IMR-90 (cell line): ENCODE measurements at regions not wholly inside any gene's neighbourhood (a gene's known extent, or its start where the extent isn't known, plus 50 kb on each side); places are given as distances from the start of the nearest gene placed in this dataset.

Experiments used
- ATAC-seq: fragments of 200-7000 bp; cut with Tn5 transposase; 2 replicates; pipeline ENCODE4 v1.9.1; 2020; ENCODE audit warnings: low read depth, mild to moderate bottlenecking, moderate library complexity
- BruUV-seq: library from RNA; stranded (reverse); fragments of 400-500 nt; replicated peaks from 2 replicates; lab custom pipeline; 2021; lab: Mats Ljungman, UMichigan
- CTCF ChIA-PET: fragments of 300-600 bp; formaldehyde crosslinking; extraction: SDS; loops from one replicate; lab custom pipeline; 2021; ENCODE audit warnings: antibody characterized with exemption; lab: Yijun Ruan, JAX
- POLR2A ChIA-PET: fragments of 300-600 bp; sonication (Branson Sonifier 250); formaldehyde crosslinking; loops from one replicate; lab custom pipeline; 2022; ENCODE audit warnings: antibody characterized with exemption; ENCODE audit not compliant: unreplicated experiment; lab: Charles Lee
- DNase-seq: peaks from one replicate; pipeline ENCODE4 v3.0.0; 2013
- H2AFZ ChIP-seq: replicated peaks from 2 replicates; pipeline ENCODE3; 2013; ENCODE audit warnings: low read length, mild to moderate bottlenecking; ENCODE audit not compliant: poor library complexity
- H2AK5ac ChIP-seq: 2 replicates; pipeline ENCODE4 v1.6.1; 2013; ENCODE audit warnings: low read depth, low read length, inconsistent platforms
- H2AK9ac ChIP-seq: replicated peaks from 2 replicates; pipeline ENCODE3; 2013; ENCODE audit warnings: mild to moderate bottlenecking, low read depth, low read length, moderate library complexity; ENCODE audit not compliant: poor library complexity
- H2BK120ac ChIP-seq: 2 replicates; pipeline ENCODE4 v1.6.1; 2013; ENCODE audit warnings: low read depth, low read length, inconsistent platforms
- H2BK15ac ChIP-seq: 3 replicates; pipeline ENCODE4 v1.6.1; 2013; ENCODE audit warnings: low read depth, low read length, inconsistent platforms
- H2BK20ac ChIP-seq: 2 replicates; pipeline ENCODE4 v1.6.1; 2013; ENCODE audit warnings: low read depth, mild to moderate bottlenecking, inconsistent platforms, low read length, moderate library complexity
- H2BK5ac ChIP-seq: 2 replicates; pipeline ENCODE4 v1.6.1; 2013; ENCODE audit warnings: mild to moderate bottlenecking, low read depth, low read length, inconsistent platforms; ENCODE audit not compliant: poor library complexity, severe bottlenecking
- H3K14ac ChIP-seq: replicated peaks from 2 replicates; pipeline ENCODE4 v1.6.1; 2013; ENCODE audit warnings: low read depth, low read length, inconsistent platforms
- H3K18ac ChIP-seq: 2 replicates; pipeline ENCODE4 v1.6.1; 2013; ENCODE audit warnings: low read depth, low read length, control low read depth
- H3K23ac ChIP-seq: 2 replicates; pipeline ENCODE4 v1.6.1; 2013; ENCODE audit warnings: low read depth, low read length, inconsistent platforms
- H3K27ac ChIP-seq: 2 replicates; pipeline ENCODE4 v1.5.1; 2013; ENCODE audit warnings: mild to moderate bottlenecking, control low read depth, low read length; ENCODE audit not compliant: insufficient read depth
- H3K27me3 ChIP-seq: 2 replicates; pipeline ENCODE4 v1.6.1; 2013; ENCODE audit warnings: low read length; ENCODE audit not compliant: control insufficient read depth, insufficient read depth
- H3K36me3 ChIP-seq: 2 replicates; pipeline ENCODE4 v1.6.1; 2013; ENCODE audit warnings: low read length, mixed read lengths; ENCODE audit not compliant: control insufficient read depth, insufficient read depth
- H3K4ac ChIP-seq: 2 replicates; pipeline ENCODE4 v1.6.1; 2013; ENCODE audit warnings: low read depth, low read length, inconsistent platforms
- H3K4me1 ChIP-seq: 2 replicates; pipeline ENCODE4 v1.6.1; 2013; ENCODE audit warnings: low read length, mixed read lengths; ENCODE audit not compliant: control insufficient read depth, insufficient read depth
- H3K4me2 ChIP-seq: 2 replicates; pipeline ENCODE4 v1.6.1; 2013; ENCODE audit warnings: low read depth, mild to moderate bottlenecking, control low read depth, low read length, moderate library complexity
- H3K4me3 ChIP-seq: 2 replicates; pipeline ENCODE4 v1.5.1; 2013; ENCODE audit warnings: low read depth, mild to moderate bottlenecking, control low read depth, low read length, moderate library complexity; ENCODE audit not compliant: insufficient read depth
- H3K56ac ChIP-seq: 2 replicates; pipeline ENCODE4 v1.6.1; 2013; ENCODE audit warnings: low read length, inconsistent platforms; ENCODE audit not compliant: insufficient read depth; ENCODE audit errors: extremely low read depth
- H3K79me1 ChIP-seq, 2 experiments: 2 replicates each; pipeline ENCODE4 v1.6.1; 2013; ENCODE audit warnings: low read length in 2 of 2, inconsistent platforms in 1 of 2, low read depth in 1 of 2
- H3K9ac ChIP-seq: 2 replicates; pipeline ENCODE4 v1.6.1; 2013; ENCODE audit warnings: low read depth, low read length, control low read depth
- H3K9me1 ChIP-seq: 2 replicates; pipeline ENCODE4 v1.6.1; 2013; ENCODE audit warnings: low read length, inconsistent platforms; ENCODE audit not compliant: insufficient read depth
- H3K9me3 ChIP-seq: 2 replicates; pipeline ENCODE4 v1.6.1; 2013; ENCODE audit warnings: low read length; ENCODE audit not compliant: control insufficient read depth, insufficient read depth
- H4K20me1 ChIP-seq: 2 replicates; pipeline ENCODE4 v1.6.1; 2013; ENCODE audit warnings: low read length, inconsistent platforms; ENCODE audit not compliant: insufficient read depth
- H4K5ac ChIP-seq: 2 replicates; pipeline ENCODE4 v1.6.1; 2013; ENCODE audit warnings: mild to moderate bottlenecking, low read depth, low read length, control low read depth
- H4K8ac ChIP-seq, 2 experiments: 2 replicates each; pipeline ENCODE4 v1.6.1; 2013; ENCODE audit warnings: low read depth in 2 of 2, low read length in 2 of 2, control low read depth in 1 of 2, inconsistent platforms in 1 of 2
- H4K91ac ChIP-seq: 2 replicates; pipeline ENCODE4 v1.6.1; 2013; ENCODE audit warnings: low read depth, low read length, inconsistent platforms; ENCODE audit not compliant: insufficient read depth
- BHLHE40 ChIP-seq: fragments of 150-350 bp; IDR thresholded peaks from 2 replicates; pipeline ENCODE4 v1.6.1; 2016; ENCODE audit warnings: mild to moderate bottlenecking, low read depth, low read length
- CEBPB ChIP-seq: IDR thresholded peaks from 2 replicates; pipeline ENCODE4 v1.6.1; 2012; ENCODE audit warnings: low read depth, low read length, improper control_type of control experiment
- CHD1 ChIP-seq: IDR thresholded peaks from 2 replicates; pipeline ENCODE4 v1.6.1; 2012; ENCODE audit warnings: low read depth, low read length, improper control_type of control experiment
- FOS ChIP-seq: fragments of 150-350 bp; IDR thresholded peaks from 2 replicates; pipeline ENCODE4 v1.6.1; 2016; ENCODE audit warnings: low read depth, low read length
- MAFK ChIP-seq: IDR thresholded peaks from 2 replicates; pipeline ENCODE4 v1.6.1; 2012; ENCODE audit warnings: low read depth, low read length, improper control_type of control experiment
- MAZ ChIP-seq: IDR thresholded peaks from 2 replicates; pipeline ENCODE4 v1.6.1; 2012; ENCODE audit warnings: low read depth, mild to moderate bottlenecking, low read length, improper control_type of control experiment, moderate library complexity, borderline replicate concordance
- MXI1 ChIP-seq: IDR thresholded peaks from 2 replicates; pipeline ENCODE4 v1.6.1; 2012; ENCODE audit warnings: low read depth, mild to moderate bottlenecking, low read length, moderate library complexity, borderline replicate concordance
- NFE2L2 ChIP-seq: fragments of 150-350 bp; IDR thresholded peaks from 2 replicates; pipeline ENCODE4 v1.6.1; 2016; ENCODE audit warnings: low read depth, mild to moderate bottlenecking, low read length
- POLR2A ChIP-seq: IDR thresholded peaks from 2 replicates; pipeline ENCODE4 v1.6.1; 2012; ENCODE audit warnings: mild to moderate bottlenecking, low read depth, low read length
- RAD21 ChIP-seq: IDR thresholded peaks from 2 replicates; pipeline ENCODE4 v1.6.1; 2012; ENCODE audit warnings: low read length, improper control_type of control experiment
- RCOR1 ChIP-seq: IDR thresholded peaks from 2 replicates; pipeline ENCODE4 v1.6.1; 2012; ENCODE audit warnings: mild to moderate bottlenecking, low read length, improper control_type of control experiment; ENCODE audit not compliant: insufficient replicate concordance
- SMC3 ChIP-seq: fragments of 150-350 bp; IDR thresholded peaks from 2 replicates; pipeline ENCODE4 v1.6.1; 2016; ENCODE audit warnings: low read depth, mild to moderate bottlenecking, antibody characterized with exemption, low read length, moderate library complexity
- USF2 ChIP-seq: fragments of 150-350 bp; IDR thresholded peaks from 2 replicates; pipeline ENCODE4 v1.6.1; 2017; ENCODE audit warnings: mild to moderate bottlenecking, antibody characterized with exemption, low read length, low read depth
- whole genome bisulfite sequencing, 2 experiments: methylation state at CpG; one replicate each; pipeline versions ENCODE4 v1.1.5 to v1.1.7; 2013; ENCODE audit warnings: missing lambda C conversion rate in 2 of 2; ENCODE audit not compliant: insufficient read length in 1 of 2; ENCODE audit errors: extremely low coverage in 2 of 2; 5-methylcytosine and 5-hydroxymethylcytosine counted together
- dilution Hi-C: fragments of 300-500 bp; cut with HindIII; formaldehyde crosslinking; loops from one replicate; pipeline ENCODE4 v1.14.3; 2018; ENCODE audit warnings: low sequenced_read_pairs; ENCODE audit not compliant: unreplicated experiment
- in situ Hi-C: fragments of 300-500 bp; cut with MboI; formaldehyde crosslinking; loops from 3 replicates; pipeline ENCODE4 v1.14.3; 2019; ENCODE audit warnings: low sequenced_read_pairs, inconsistent platforms, mixed read lengths
- intact Hi-C: fragments of 100-400 bp; cut with micrococcal nuclease; formaldehyde crosslinking; loops from 2 replicates; pipeline ENCODE4 v1.10.0; 2022
- TF ChIP-seq, protein P1 (sequence below): fragments of 150-350 bp; IDR thresholded peaks from 2 replicates; pipeline ENCODE4 v1.6.1; 2016; ENCODE audit warnings: low read depth, mild to moderate bottlenecking, low read length, moderate library complexity, borderline replicate concordance

DNA sequence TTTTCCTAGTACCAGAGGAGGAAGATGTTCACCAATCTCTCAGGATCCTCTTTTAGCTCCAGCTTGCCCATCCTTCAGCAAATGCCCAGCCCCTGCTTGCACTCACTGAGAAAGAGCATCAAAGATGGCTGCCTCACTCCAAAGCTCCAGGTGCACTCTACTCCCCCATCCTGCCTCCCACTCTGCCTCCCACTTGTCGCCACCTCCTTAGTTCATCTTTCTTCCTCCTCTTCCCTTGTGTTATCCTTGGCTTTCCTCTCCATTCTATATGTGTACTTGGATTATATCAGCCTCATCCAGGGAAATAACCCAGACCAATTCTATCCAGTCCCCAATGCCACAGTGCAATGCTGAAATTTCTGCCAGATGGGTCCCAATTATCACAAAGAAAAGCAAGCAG, 87.1 kb upstream of the CPLX2 start:
- no peak for ATAC-seq
- BruUV-seq, result no TSS peak

More for the DNA sequence above, 87.1 kb upstream of the CPLX2 start:
- Histone ChIP-seq H2BK5ac (no peak overlapping the region), H4K5ac (no peak overlapping the region), H4K91ac (no peak overlapping the region), H3K79me1 (no peaks in the 10 kb centered on the region), H4K8ac (no peak overlapping the region), H3K4me1 (no peaks in the 10 kb centered on the region), H3K36me3 (no peaks in the 10 kb centered on the region), H2BK15ac (no peak overlapping the region), H3K27me3 (no peaks in the 10 kb centered on the region), H3K23ac (no peak overlapping the region), H3K9ac (no peak overlapping the region), H3K4ac (no peak overlapping the region), H3K4me2 (no peak overlapping the region), H3K9me3 (no peaks in the 10 kb centered on the region), H2AK9ac (no peak overlapping the region), H3K27ac (no peak overlapping the region), H3K9me1 (no peaks in the 10 kb centered on the region), H2AFZ (no peak overlapping the region), H3K18ac (no peak overlapping the region), H2AK5ac (no peak overlapping the region), H3K56ac (no peak overlapping the region), H2BK20ac (no peak overlapping the region), H3K4me3 (no peak overlapping the region), H2BK120ac (no peak overlapping the region), H4K20me1 (no peaks in the 10 kb centered on the region), H3K14ac (no peak overlapping the region)
- in situ Hi-C loops, result no loop called here
- POLR2A ChIA-PET, result no interaction called here
- dilution Hi-C loops, result no loop called here
- intact Hi-C loops, result no loop called here
- TF ChIP-seq SMC3 (no peak), FOS (no peak), POLR2A (no peak), BHLHE40 (no peak), RAD21 (no peak), MAZ (no peak), RCOR1 (no peak), NFE2L2 (no peak), MAFK (no peak), CEBPB (no peak), MXI1 (no peak), CHD1 (no peak), USF2 (no peak)
- TF ChIP-seq, protein P1, sequence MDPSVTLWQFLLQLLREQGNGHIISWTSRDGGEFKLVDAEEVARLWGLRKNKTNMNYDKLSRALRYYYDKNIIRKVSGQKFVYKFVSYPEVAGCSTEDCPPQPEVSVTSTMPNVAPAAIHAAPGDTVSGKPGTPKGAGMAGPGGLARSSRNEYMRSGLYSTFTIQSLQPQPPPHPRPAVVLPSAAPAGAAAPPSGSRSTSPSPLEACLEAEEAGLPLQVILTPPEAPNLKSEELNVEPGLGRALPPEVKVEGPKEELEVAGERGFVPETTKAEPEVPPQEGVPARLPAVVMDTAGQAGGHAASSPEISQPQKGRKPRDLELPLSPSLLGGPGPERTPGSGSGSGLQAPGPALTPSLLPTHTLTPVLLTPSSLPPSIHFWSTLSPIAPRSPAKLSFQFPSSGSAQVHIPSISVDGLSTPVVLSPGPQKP, result no peak
- CTCF ChIA-PET, result no interaction called here
- no peak for DNase-seq
- no CpG with 5 or more reads among the region's 1 CpG for WGBS, 2 experiments
